DND-41 (cell line): ENCODE measurements at regions not wholly inside any gene's neighbourhood (a gene's known extent, or its start where the extent isn't known, plus 50 kb on each side); places are given as distances from the start of the nearest gene placed in this dataset.

Source experiments
- ATAC-seq: fragments of 200-7000 bp; cut with Tn5 transposase; 3 replicates; pipeline ENCODE4 v1.9.1; 2021; ENCODE audit warnings: low read depth; ENCODE audit not compliant: insufficient read depth
- DNase-seq: peaks from one replicate; pipeline ENCODE4 v3.0.0-alpha.2; 2020
- H2AFZ ChIP-seq: 2 replicates; pipeline ENCODE4 v1.6.0; 2012; ENCODE audit warnings: low read depth, low read length
- H3K27ac ChIP-seq: 2 replicates; pipeline ENCODE4 v1.5.1; 2012; ENCODE audit warnings: low read length, inconsistent platforms
- H3K27me3 ChIP-seq: fragments of 200-600 bp; sonication (generic); 2 replicates; pipeline ENCODE4 v1.6.0; 2012; ENCODE audit warnings: low read length, mild to moderate bottlenecking, inconsistent platforms; ENCODE audit not compliant: insufficient read depth, poor library complexity
- H3K36me3 ChIP-seq: 2 replicates; pipeline ENCODE4 v1.5.1; 2012; ENCODE audit warnings: low read length, inconsistent platforms; ENCODE audit not compliant: insufficient read depth
- H3K4me1 ChIP-seq: 2 replicates; pipeline ENCODE4 v1.5.1; 2012; ENCODE audit warnings: mild to moderate bottlenecking, low read length; ENCODE audit not compliant: insufficient read depth
- H3K4me2 ChIP-seq: 2 replicates; pipeline ENCODE4 v1.6.0; 2012; ENCODE audit warnings: mild to moderate bottlenecking, moderate library complexity, low read length, inconsistent platforms; ENCODE audit not compliant: insufficient read depth
- H3K4me3 ChIP-seq, 2 experiments: fragments of 200-600 bp in 1 of 2; shearing (Covaris generic) in 1 of 2; 2 replicates each; pipeline ENCODE4 v1.5.1; 2012 to 2016; ENCODE audit warnings: inconsistent platforms in 2 of 2, low read length in 2 of 2, mild to moderate bottlenecking in 2 of 2, low read depth in 1 of 2, moderate library complexity in 1 of 2
- H3K79me2 ChIP-seq: 2 replicates; pipeline ENCODE4 v1.6.0; 2012; ENCODE audit warnings: low read length, inconsistent platforms; ENCODE audit not compliant: insufficient read depth
- H3K9ac ChIP-seq: 2 replicates; pipeline ENCODE4 v1.6.0; 2012; ENCODE audit warnings: low read depth, mild to moderate bottlenecking, inconsistent platforms, low read length, moderate library complexity
- H3K9me3 ChIP-seq: 2 replicates; pipeline ENCODE4 v1.5.1; 2012; ENCODE audit warnings: low read length, moderate library complexity, mild to moderate bottlenecking, inconsistent platforms; ENCODE audit not compliant: insufficient read depth, severe bottlenecking
- H4K20me1 ChIP-seq: 2 replicates; pipeline ENCODE4 v1.6.0; 2012; ENCODE audit warnings: low read length; ENCODE audit not compliant: insufficient read depth
- EZH2 ChIP-seq: IDR thresholded peaks from 3 replicates; pipeline ENCODE4 v1.6.1; 2012; ENCODE audit warnings: borderline replicate concordance, low read depth, mild to moderate bottlenecking, moderate library complexity, low read length, inconsistent platforms; ENCODE audit not compliant: severe bottlenecking
- TF ChIP-seq, protein P1 (sequence below): IDR thresholded peaks from 2 replicates; pipeline ENCODE4 v1.5.1; 2012; ENCODE audit warnings: borderline replicate concordance, low read length, moderate library complexity, mild to moderate bottlenecking; ENCODE audit not compliant: poor library complexity, severe bottlenecking; ENCODE audit errors: extremely low read depth

DNA sequence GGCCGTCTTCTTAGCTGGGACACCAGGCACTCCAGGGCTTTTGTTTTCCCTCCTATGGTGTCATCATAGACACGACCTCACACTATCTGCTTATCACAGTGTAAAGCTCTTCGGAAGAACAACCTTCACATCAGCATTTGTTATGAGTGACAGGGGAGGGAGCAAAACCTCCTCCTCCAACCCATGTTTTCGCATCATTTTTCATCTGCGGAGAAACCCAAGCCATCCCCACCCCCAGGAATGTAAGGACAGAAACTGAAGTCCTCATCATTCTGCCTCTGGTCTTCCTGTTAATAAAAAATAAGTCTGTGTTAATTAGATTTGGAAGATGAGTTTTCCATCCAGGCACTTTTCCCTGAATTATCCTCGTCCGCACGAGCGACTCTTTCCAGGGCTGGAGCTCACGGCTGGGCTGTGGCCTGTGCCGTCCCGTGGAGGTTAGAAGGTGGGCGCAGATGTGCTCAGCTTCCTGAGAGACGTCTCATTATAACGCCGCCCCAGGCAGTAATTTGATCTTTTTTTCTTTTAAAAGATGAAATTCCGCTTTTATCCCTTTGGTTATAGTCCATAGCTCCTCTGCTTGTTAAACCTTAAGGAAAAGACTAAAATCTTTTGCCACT is 101.6 kb upstream of the TMEM18 start:
- Histone ChIP-seq H3K27ac (0 out of 2 replicates have a peak overlapping the region, but pooled peaks have one; percentile 14), H3K9me3 (no peaks in the 10 kb centered on the region), H3K9ac (no peak overlapping the region), H3K4me1 (no peaks in the 10 kb centered on the region), H3K4me2 (no peak overlapping the region), H4K20me1 (no peaks in the 10 kb centered on the region), H3K27me3 (no peaks in the 10 kb centered on the region), H3K36me3 (no peaks in the 10 kb centered on the region), H3K79me2 (no peaks in the 10 kb centered on the region), H3K4me3 (no peak overlapping the region), H2AFZ (no peak overlapping the region)
- ATAC-seq = no peak
- TF ChIP-seq, protein P1, sequence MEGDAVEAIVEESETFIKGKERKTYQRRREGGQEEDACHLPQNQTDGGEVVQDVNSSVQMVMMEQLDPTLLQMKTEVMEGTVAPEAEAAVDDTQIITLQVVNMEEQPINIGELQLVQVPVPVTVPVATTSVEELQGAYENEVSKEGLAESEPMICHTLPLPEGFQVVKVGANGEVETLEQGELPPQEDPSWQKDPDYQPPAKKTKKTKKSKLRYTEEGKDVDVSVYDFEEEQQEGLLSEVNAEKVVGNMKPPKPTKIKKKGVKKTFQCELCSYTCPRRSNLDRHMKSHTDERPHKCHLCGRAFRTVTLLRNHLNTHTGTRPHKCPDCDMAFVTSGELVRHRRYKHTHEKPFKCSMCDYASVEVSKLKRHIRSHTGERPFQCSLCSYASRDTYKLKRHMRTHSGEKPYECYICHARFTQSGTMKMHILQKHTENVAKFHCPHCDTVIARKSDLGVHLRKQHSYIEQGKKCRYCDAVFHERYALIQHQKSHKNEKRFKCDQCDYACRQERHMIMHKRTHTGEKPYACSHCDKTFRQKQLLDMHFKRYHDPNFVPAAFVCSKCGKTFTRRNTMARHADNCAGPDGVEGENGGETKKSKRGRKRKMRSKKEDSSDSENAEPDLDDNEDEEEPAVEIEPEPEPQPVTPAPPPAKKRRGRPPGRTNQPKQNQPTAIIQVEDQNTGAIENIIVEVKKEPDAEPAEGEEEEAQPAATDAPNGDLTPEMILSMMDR = no peak
- no peak for TF ChIP-seq EZH2
- DNase-seq = no peak

DNA sequence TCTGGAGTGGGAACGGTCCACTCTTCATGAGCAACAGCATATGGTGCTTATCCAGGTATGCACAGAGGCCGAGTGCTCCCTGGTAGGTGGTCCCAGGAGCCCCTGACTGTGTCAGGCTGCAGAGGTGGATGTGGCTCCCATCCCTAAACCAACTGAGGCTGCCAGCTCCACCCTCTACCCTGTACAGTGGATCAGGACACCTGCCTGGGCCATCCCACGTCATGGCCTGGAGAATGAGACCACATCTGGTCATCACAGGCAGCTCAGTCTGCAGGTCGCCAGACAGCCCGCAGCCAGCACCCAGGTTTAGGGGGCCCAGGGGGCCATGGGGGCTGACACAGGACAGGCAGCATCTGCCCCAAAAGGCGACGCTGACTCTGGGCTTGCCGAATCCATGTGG is 100.3 kb upstream of the TMEM18 start:
- Histone ChIP-seq H3K9ac (no peak overlapping the region), H4K20me1 (no peaks in the 10 kb centered on the region), H2AFZ (no peak overlapping the region), H3K27ac (no peak overlapping the region; the same call in 1 of the 2 replicates), H3K79me2 (no peaks in the 10 kb centered on the region), H3K4me1 (0 out of 2 replicates have a peak, but pooled peaks cover 4% of the 10 kb centered on the region), H3K4me2 (no peak overlapping the region), H3K36me3 (no peaks in the 10 kb centered on the region), H3K27me3 (no peaks in the 10 kb centered on the region), H3K9me3 (no peaks in the 10 kb centered on the region), H3K4me3 (no peak overlapping the region)
- ATAC-seq = no peak
- TF ChIP-seq, protein P1 = no peak
- TF ChIP-seq EZH2 = no peak
- DNase-seq = no peak

DNA sequence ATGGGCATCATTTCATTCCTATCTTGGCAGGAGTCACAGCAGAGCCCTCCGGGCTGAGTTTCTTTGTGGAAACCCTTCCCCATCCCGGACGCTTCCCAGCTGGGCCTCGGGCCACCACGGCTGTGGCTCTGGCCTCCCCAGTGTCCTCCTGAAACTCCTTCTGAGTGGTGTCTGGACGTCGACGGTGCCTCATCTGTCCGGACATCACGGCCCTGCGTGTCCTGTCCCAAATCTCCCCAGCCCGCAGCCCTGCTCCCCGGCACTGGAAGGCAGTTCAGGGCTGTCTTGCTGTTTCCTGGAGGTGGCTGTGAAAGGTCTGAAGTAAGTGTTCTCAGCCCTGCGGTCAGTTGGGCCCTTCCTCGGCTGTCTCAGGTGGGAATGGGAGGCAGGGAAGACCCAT is 99.8 kb upstream of the TMEM18 start:
- Histone ChIP-seq H3K27ac (no peak overlapping the region), H3K4me3 (no peak overlapping the region), H2AFZ (no peak overlapping the region), H3K79me2 (no peaks in the 10 kb centered on the region), H4K20me1 (no peaks in the 10 kb centered on the region), H3K4me2 (no peak overlapping the region), H3K36me3 (no peaks in the 10 kb centered on the region), H3K4me1 (0 out of 2 replicates have a peak, but pooled peaks cover 4% of the 10 kb centered on the region), H3K9me3 (no peaks in the 10 kb centered on the region), H3K27me3 (no peaks in the 10 kb centered on the region), H3K9ac (no peak overlapping the region)
- ATAC-seq (no peak), DNase-seq (no peak)
- TF ChIP-seq, protein P1 = no peak
- no peak for TF ChIP-seq EZH2

DNA sequence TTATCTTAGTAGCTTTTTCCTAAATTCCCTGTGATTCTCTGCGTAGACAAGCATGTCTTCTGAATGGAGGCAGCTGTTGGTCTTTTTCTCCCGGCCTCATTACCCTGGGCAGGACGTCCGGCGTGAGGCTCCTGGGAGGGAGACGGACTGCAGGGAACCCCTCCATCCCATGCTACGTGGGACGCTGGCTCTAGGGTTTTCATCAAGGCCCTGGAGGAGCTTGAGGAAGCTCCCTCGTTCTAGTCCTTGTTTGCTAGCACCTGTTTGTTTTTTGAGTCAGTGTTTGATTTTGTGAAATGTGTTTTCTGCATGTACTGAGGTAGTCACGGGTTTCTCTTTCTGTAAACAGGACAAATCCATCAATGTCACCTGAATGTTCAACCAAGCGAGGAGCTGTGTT is 99.3 kb upstream of the TMEM18 start:
- no peak for DNase-seq
- TF ChIP-seq EZH2 = no peak
- TF ChIP-seq, protein P1 = no peak
- no peak for ATAC-seq

More for the DNA sequence above, 99.3 kb upstream of the TMEM18 start:
- H3K79me2 ChIP-seq = no peaks in the 10 kb centered on the region
- no peaks in the 10 kb centered on the region for H3K27me3 ChIP-seq
- H3K9ac ChIP-seq = no peak overlapping the region
- H3K4me3 ChIP-seq = no peak overlapping the region
- no peaks in the 10 kb centered on the region for H3K36me3 ChIP-seq
- no peak overlapping the region for H3K27ac ChIP-seq
- no peak overlapping the region for H3K4me2 ChIP-seq
- peaks cover 6% of the 10 kb centered on the region; the same call in 1 of the 2 replicates for H3K4me1 ChIP-seq
- H2AFZ ChIP-seq = no peak overlapping the region
- no peaks in the 10 kb centered on the region for H3K9me3 ChIP-seq
- no peaks in the 10 kb centered on the region for H4K20me1 ChIP-seq
